KOPT-K1 (cell line): ENCODE measurements at regions not wholly inside any gene's neighbourhood (a gene's known extent, or its start where the extent isn't known, plus 50 kb on each side); places are given as distances from the start of the nearest gene placed in this dataset.

Experiments
- H3K27ac ChIP-seq: fragments of 200-600 bp; sonication (generic); 2 replicates; pipeline ENCODE4 v1.5.1; 2016; ENCODE audit warnings: antibody characterized with exemption, mild to moderate bottlenecking, low read depth, low read length; ENCODE audit not compliant: poor library complexity, severe bottlenecking
- H3K36me3 ChIP-seq: fragments of 200-600 bp; sonication (generic); 2 replicates; pipeline ENCODE4 v1.5.1; 2017; ENCODE audit warnings: antibody characterized with exemption, mild to moderate bottlenecking, low read length, moderate library complexity; ENCODE audit not compliant: insufficient read depth
- H3K9me3 ChIP-seq: fragments of 200-600 bp; sonication (generic); 2 replicates; pipeline ENCODE4 v1.5.1; 2017; ENCODE audit warnings: antibody characterized with exemption, low read length, mild to moderate bottlenecking; ENCODE audit not compliant: insufficient read depth, poor library complexity, severe bottlenecking

- Histone ChIP-seq H3K36me3 (no peaks in the 10 kb centered on the region), H3K9me3 (no peaks in the 10 kb centered on the region), H3K27ac (no peak overlapping the region)
Observed at GRCh38 chr11:128226106-128226716, 361.1 kb downstream of the ETS1 start.

DNA sequence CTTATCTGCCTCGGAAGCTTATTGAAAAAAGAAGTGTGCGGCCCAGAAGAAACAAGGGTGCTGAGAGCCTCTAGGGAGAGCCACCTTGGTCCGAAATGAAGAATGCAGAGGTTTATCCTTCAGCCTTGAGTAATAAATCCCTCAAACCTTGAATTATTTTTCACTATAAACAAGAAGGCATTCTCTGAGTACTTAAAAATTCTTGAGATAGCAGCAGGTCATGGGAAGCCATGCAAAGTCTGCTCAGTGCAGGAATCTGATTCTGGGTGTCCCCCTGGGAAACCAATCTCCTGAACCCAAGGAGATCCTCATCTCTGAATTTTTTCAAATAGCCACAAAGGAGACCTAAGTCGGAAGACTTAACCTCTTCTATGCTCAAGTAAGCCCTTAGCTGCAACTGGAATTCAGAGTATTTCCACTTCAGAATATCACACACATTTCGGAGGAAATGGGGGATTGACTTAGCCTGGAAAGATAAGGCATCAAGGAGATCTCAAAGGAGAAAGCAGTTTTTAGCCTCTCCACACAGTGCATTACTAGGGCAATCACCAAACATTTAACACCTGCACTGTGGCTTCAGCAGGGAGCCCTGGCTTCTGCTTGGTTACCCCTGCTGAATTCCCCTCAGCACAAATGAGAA lies 365.0 kb downstream of the ETS1 start:
- no peak overlapping the region for H3K27ac ChIP-seq
- H3K36me3 ChIP-seq = no peaks in the 10 kb centered on the region

GRCh38 chr11:128219731-128220120 lies 367.6 kb downstream of the ETS1 start:
- H3K27ac ChIP-seq = no peak overlapping the region
- H3K9me3 ChIP-seq = peaks cover 4% of the 10 kb centered on the region
- H3K36me3 ChIP-seq = no peaks in the 10 kb centered on the region

More for the DNA sequence above, 365.0 kb downstream of the ETS1 start:
- H3K9me3 ChIP-seq = no peaks in the 10 kb centered on the region

DNA sequence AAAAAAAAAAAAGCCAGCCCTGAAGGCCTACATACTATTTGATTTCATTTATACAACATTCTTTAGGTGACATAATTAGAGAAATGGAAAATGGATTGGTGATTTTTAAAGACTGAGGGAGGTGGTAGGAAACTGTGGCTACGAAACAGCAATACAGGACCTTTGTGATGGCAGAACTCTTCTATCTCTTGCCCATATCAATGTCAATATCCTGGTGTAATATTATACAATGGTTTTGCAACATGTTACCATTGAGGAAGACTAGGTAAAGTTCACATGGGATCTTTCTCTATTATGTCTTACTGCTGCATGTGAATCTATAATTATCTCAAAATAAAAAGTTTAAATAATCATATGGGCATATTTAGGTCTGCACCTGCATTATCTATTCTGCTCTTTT lies 371.2 kb downstream of the ETS1 start:
- Histone ChIP-seq H3K27ac (no peak overlapping the region), H3K9me3 (peaks cover 4% of the 10 kb centered on the region), H3K36me3 (no peaks in the 10 kb centered on the region)

- H3K36me3 ChIP-seq = no peaks in the 10 kb centered on the region
- no peak overlapping the region for H3K27ac ChIP-seq
- peaks cover 4% of the 10 kb centered on the region for H3K9me3 ChIP-seq
Observed at GRCh38 chr11:128215238-128215882, 372.0 kb downstream of the ETS1 start.

- Histone ChIP-seq H3K36me3 (no peaks in the 10 kb centered on the region), H3K27ac (no peak overlapping the region), H3K9me3 (peaks cover 4% of the 10 kb centered on the region)
Observed at GRCh38 chr11:128214263-128214662, 373.1 kb downstream of the ETS1 start.

DNA sequence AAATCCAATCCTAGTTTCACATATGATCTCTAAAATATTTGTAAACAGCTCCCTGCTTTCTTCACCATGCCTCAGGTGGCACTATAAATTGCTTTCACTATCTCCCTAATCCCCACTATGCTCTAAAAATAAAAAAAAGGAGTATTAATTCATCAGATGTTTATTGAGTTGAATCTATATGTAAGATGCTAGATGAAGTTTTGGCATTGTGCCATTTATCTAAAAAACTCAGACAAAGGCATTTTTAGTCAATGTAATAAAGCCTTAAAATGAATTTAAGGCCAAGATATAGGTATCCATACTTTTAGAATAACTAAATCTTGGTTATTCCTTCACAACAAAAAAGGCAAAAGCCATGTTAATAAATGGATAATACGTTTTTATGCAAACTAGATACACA lies 373.9 kb downstream of the ETS1 start:
- Histone ChIP-seq H3K9me3 (peaks cover 4% of the 10 kb centered on the region), H3K36me3 (no peaks in the 10 kb centered on the region), H3K27ac (no peak overlapping the region)

DNA sequence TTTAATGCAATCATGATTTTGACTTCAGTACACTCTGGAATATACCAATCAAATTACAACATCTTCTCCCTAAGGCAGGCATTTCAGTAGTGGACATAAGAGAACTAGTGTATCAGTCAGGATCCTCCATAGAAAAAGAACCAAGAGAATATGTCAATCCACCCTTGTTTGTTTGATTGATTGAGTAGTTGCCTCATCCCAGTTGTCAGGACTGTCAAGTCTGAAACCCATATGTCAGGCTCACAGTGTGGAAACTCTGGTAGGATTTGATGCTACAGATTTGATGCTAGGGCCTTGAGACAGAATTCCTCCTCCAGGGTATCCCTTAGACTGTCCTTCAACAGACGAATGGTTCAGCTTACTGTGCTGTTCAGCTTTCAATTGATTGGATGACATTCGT lies 375.0 kb downstream of the ETS1 start:
- H3K36me3 ChIP-seq = no peaks in the 10 kb centered on the region
- H3K27ac ChIP-seq = no peak overlapping the region
- H3K9me3 ChIP-seq = peaks cover 4% of the 10 kb centered on the region

- no peak overlapping the region for H3K27ac ChIP-seq
- peaks cover 10% of the 10 kb centered on the region for H3K9me3 ChIP-seq
- H3K36me3 ChIP-seq = no peaks in the 10 kb centered on the region
Observed at GRCh38 chr11:128210148-128210940, 377.0 kb downstream of the ETS1 start.

GRCh38 chr11:128209138-128209435 lies 378.3 kb downstream of the ETS1 start:
- peaks cover 9% of the 10 kb centered on the region for H3K9me3 ChIP-seq
- no peaks in the 10 kb centered on the region for H3K36me3 ChIP-seq
- H3K27ac ChIP-seq = no peak overlapping the region

DNA sequence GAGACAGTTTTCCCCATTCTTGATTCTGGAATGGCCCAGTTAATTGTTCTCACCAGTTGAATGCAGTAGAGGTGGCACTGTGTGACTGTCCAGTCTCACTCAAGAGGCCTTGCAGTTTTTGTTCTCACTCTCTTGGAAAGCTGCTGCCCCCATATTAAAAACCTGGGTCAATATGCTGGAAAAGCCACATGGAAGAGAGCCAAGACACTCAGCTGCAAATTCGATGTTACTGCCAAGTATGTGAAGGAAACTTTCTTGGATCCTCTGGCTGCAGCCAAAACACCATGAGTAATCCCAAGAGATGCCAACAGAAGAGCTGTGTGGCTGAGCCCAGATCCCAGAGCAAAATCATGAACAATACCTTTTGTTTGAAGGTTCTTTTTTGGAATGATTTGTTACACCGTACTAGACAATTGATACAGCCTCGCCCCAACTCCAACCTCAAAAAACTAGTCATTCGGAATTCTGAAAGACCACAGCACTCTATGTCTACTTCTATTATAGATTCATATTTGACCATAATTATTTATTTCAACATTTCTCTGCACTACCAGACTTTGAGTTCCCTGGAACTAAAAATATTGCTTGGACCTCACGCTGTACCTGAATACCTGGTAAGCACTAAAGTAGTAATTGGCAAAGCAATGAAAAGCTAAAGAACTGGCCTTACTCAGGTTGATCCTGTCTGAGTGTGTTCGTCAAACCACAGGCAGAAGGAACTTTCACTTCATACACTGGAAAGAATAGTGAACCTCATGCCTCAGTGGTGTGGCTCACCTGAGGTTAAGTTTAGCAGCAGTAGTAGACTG lies 378.8 kb downstream of the ETS1 start:
- H3K36me3 ChIP-seq = no peaks in the 10 kb centered on the region
- no peak overlapping the region for H3K27ac ChIP-seq
- peaks cover 9% of the 10 kb centered on the region for H3K9me3 ChIP-seq

DNA sequence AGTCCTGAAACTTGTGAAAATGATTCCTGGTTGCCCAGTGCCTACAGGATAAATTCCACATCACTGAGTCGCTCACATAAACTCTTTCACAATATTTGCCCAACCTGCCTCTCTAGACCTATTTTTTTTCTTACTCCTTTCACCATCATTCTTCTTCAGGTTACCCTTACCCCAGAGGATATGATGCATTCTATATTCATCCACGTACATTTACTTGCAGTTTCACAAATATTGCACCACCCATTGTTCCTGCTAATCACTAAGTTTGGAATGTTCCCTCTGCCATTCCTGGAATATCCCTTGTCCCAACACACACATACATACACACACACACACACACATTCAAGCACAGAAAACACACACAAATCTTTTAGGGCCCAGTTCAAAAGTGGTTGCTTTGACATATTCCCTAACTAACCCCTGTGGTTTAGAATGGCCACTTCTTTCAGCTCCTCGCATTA lies 379.5 kb downstream of the ETS1 start:
- H3K27ac ChIP-seq = no peak overlapping the region

GRCh38 chr11:128206461-128206860 lies 380.9 kb downstream of the ETS1 start:
- H3K27ac ChIP-seq = no peak overlapping the region
- no peaks in the 10 kb centered on the region for H3K36me3 ChIP-seq
- peaks cover 9% of the 10 kb centered on the region for H3K9me3 ChIP-seq

More for the DNA sequence above, 379.5 kb downstream of the ETS1 start:
- Histone ChIP-seq H3K36me3 (no peaks in the 10 kb centered on the region), H3K9me3 (peaks cover 9% of the 10 kb centered on the region)

DNA sequence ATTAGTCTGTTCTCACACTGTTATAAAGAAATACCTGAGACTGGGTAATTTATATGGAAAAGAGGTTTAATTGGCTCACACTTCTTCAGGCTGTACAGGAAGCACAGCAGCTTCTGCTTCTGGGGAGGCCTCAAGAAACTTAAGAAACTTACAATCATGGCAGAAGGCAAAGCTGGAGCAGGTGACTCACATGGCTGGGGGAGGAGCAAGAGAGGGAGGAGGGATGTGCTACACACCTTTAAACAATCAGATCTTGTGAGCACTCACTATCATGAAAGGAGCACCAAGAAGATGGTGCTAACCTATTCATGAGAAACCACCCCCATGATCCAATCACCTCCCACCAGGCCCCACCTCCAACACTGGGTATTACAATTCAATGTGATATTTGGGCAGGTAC lies 381.6 kb downstream of the ETS1 start:
- no peaks in the 10 kb centered on the region for H3K36me3 ChIP-seq
- peaks cover 9% of the 10 kb centered on the region for H3K9me3 ChIP-seq
- H3K27ac ChIP-seq = no peak overlapping the region
